Astrocyte (in vitro differentiated cells and primary cell): ENCODE measurements at regions not wholly inside any gene's neighbourhood (a gene's known extent, or its start where the extent isn't known, plus 50 kb on each side); places are given as distances from the start of the nearest gene placed in this dataset.

Experiments used
- EZH2 ChIP-seq: IDR thresholded peaks from 2 replicates; pipeline ENCODE4 v1.6.1; 2012; ENCODE audit warnings: mild to moderate bottlenecking, low read length, inconsistent platforms; ENCODE audit not compliant: insufficient read depth
- TF ChIP-seq, protein P1 (sequence below): IDR thresholded peaks from 2 replicates; pipeline ENCODE4 v1.5.1; 2011; ENCODE audit warnings: low read depth, mild to moderate bottlenecking, inconsistent platforms, low read length, moderate library complexity; ENCODE audit not compliant: insufficient read depth

GRCh38 chr13:104592127-104592526, 1525.9 kb upstream of the SLC10A2 start:
- TF ChIP-seq, protein P1, sequence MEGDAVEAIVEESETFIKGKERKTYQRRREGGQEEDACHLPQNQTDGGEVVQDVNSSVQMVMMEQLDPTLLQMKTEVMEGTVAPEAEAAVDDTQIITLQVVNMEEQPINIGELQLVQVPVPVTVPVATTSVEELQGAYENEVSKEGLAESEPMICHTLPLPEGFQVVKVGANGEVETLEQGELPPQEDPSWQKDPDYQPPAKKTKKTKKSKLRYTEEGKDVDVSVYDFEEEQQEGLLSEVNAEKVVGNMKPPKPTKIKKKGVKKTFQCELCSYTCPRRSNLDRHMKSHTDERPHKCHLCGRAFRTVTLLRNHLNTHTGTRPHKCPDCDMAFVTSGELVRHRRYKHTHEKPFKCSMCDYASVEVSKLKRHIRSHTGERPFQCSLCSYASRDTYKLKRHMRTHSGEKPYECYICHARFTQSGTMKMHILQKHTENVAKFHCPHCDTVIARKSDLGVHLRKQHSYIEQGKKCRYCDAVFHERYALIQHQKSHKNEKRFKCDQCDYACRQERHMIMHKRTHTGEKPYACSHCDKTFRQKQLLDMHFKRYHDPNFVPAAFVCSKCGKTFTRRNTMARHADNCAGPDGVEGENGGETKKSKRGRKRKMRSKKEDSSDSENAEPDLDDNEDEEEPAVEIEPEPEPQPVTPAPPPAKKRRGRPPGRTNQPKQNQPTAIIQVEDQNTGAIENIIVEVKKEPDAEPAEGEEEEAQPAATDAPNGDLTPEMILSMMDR, result no peak
- TF ChIP-seq EZH2, result no peak
